Lower leg skin (tissue), 4 donors: ENCODE measurements at regions not wholly inside any gene's neighbourhood (a gene's known extent, or its start where the extent isn't known, plus 50 kb on each side); places are given as distances from the start of the nearest gene placed in this dataset.

Experiments
- DNase-seq, 2 donors: peaks; one replicate each; pipeline ENCODE4 v3.0.0-alpha.2; 2019; ENCODE audit warnings: low spot score in 2 of 2
- H3K4me3 ChIP-seq: fragments of 200-600 bp; sonication (generic); 2 replicates; pipeline ENCODE4 v1.5.1; 2017; ENCODE audit warnings: mild to moderate bottlenecking, low read depth; ENCODE audit not compliant: poor library complexity, severe bottlenecking
- POLR2A ChIP-seq, 2 donors: fragments of 450-650 bp; IDR thresholded peaks; one replicate each; pipeline ENCODE4 v1.6.1; 2016 to 2017; ENCODE audit warnings: antibody characterized with exemption in 2 of 2, mild to moderate bottlenecking in 1 of 2, moderate library complexity in 1 of 2
- WGBS, 2 donors: methylation state at CpG; one replicate each; pipeline ENCODE4 v1.1.5; 2018; 5-methylcytosine and 5-hydroxymethylcytosine counted together
- intact Hi-C: fragments of 100-400 bp; cut with DNase I; formaldehyde crosslinking; loops from one replicate; pipeline ENCODE4 v1.15.0; 2023; ENCODE audit warnings: low total_unique reads
- TF ChIP-seq, protein P1 (sequence below), 3 donors: fragments of 450-650 bp; IDR thresholded peaks; one replicate each; pipeline ENCODE4 v1.5.1; 2016; ENCODE audit warnings: antibody characterized with exemption in 3 of 3, mild to moderate bottlenecking in 3 of 3, moderate library complexity in 2 of 3

GRCh38 chr15:38086611-38087010 lies 152.2 kb downstream of the TMCO5A start:
- H3K4me3 ChIP-seq, result no peak overlapping the region
- intact Hi-C loops, result no loop called here
- WGBS, 2 donors, result 81 to 88% methylated on average over 2 of the region's 2 CpGs
- DNase-seq, result no peak
- TF ChIP-seq POLR2A (IDR thresholded peaks at IDR 0.05), result no peak
- TF ChIP-seq, protein P1, sequence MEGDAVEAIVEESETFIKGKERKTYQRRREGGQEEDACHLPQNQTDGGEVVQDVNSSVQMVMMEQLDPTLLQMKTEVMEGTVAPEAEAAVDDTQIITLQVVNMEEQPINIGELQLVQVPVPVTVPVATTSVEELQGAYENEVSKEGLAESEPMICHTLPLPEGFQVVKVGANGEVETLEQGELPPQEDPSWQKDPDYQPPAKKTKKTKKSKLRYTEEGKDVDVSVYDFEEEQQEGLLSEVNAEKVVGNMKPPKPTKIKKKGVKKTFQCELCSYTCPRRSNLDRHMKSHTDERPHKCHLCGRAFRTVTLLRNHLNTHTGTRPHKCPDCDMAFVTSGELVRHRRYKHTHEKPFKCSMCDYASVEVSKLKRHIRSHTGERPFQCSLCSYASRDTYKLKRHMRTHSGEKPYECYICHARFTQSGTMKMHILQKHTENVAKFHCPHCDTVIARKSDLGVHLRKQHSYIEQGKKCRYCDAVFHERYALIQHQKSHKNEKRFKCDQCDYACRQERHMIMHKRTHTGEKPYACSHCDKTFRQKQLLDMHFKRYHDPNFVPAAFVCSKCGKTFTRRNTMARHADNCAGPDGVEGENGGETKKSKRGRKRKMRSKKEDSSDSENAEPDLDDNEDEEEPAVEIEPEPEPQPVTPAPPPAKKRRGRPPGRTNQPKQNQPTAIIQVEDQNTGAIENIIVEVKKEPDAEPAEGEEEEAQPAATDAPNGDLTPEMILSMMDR (IDR thresholded peaks at IDR 0.05), result no peak

- no peak overlapping the region for H3K4me3 ChIP-seq
- DNase-seq, result no peak
- WGBS, 2 donors, result 60 to 74% methylated on average over 1 of the region's 1 CpG
- TF ChIP-seq POLR2A (IDR thresholded peaks at IDR 0.05), result no peak
- TF ChIP-seq, protein P1 (IDR thresholded peaks at IDR 0.05), result no peak
- intact Hi-C loops, result no loop called here
These were observed 154.5 kb downstream of the TMCO5A start for GRCh38 chr15:38088971-38089370.

- TF ChIP-seq POLR2A (IDR thresholded peaks at IDR 0.05), result no peak
- TF ChIP-seq, protein P1 (IDR thresholded peaks at IDR 0.05), result no peak
- no peak for DNase-seq
- intact Hi-C loops, result no loop called here
- no peak overlapping the region for H3K4me3 ChIP-seq
- 68 to 78% methylated on average over 4 of the region's 4 CpGs for WGBS, 2 donors
These were observed 155.8 kb downstream of the TMCO5A start for GRCh38 chr15:38090223-38090622.

GRCh38 chr15:38090678-38091077 lies 156.2 kb downstream of the TMCO5A start:
- no peak for TF ChIP-seq POLR2A (IDR thresholded peaks at IDR 0.05)
- TF ChIP-seq, protein P1 (IDR thresholded peaks at IDR 0.05), result no peak
- WGBS, 2 donors, result 74 to 83% methylated on average over 3 of the region's 3 CpGs
- intact Hi-C loops, result no loop called here
- H3K4me3 ChIP-seq, result no peak overlapping the region
- DNase-seq, result no peak

DNA sequence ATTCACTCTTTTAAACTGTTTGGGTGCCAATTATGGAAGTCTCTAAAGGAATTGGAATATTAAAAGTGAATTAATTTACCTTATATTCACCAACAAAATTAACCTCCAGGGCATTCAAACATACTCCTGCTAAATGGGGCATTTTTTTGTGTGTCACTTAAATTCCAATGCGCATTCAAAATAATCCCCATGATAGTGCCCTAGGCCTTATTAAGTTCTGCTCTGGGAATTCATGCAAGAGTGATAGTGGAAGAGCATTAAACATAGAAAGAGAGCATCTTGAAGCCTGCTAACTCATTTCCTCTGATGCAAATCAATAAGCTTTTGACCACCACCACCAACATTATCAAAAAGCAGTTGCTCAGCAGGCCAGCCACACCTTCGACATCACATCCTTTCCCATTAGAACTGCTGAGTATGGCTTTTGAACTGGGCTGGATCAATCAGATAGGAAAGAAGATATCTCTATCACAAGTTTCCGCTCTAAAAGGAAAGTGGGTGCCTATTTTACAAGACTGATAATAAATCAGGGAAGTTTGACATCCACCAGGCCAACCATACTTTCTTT lies 156.7 kb downstream of the TMCO5A start:
- H3K4me3 ChIP-seq, result no peak overlapping the region
- TF ChIP-seq, protein P1 (IDR thresholded peaks at IDR 0.05), result no peak
- no peak for TF ChIP-seq POLR2A (IDR thresholded peaks at IDR 0.05)
- WGBS, 2 donors, result 92 to 96% methylated on average over 3 of the region's 3 CpGs
- DNase-seq, result no peak
- intact Hi-C loops, result no loop called here

DNA sequence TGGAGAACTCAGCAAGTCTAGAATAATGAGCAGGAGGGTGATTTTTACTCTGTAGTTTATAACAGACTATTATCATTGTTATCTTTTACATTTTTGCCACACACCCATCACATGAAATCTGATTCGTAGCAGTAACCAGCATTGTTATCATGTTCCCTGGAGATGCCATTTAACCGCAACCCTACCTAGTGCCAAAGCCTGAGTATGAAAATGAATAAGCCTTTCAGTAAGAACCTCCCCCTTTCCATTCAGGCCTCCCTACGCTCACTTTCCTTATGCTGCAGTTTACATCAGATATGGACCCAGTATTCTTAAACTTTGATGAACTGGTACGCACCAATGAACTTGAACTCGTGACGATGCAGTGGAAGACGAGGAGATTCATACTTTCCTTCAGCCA lies 158.7 kb upstream of the SPRED1 start:
- no peak overlapping the region for H3K4me3 ChIP-seq
- no peak for DNase-seq
- no peak for TF ChIP-seq POLR2A (IDR thresholded peaks at IDR 0.05)
- TF ChIP-seq, protein P1 (IDR thresholded peaks at IDR 0.05), result no peak
- intact Hi-C loops, result no loop called here
- WGBS, 2 donors, result 89 to 94% methylated on average over 7 of the region's 7 CpGs
